AG04450 (cell line): ENCODE measurements at regions not wholly inside any gene's neighbourhood (a gene's known extent, or its start where the extent isn't known, plus 50 kb on each side); places are given as distances from the start of the nearest gene placed in this dataset.

Source experiments
- CTCF ChIA-PET: fragments of 300-600, 350-600 bp; formaldehyde crosslinking; extraction: SDS; loops from one replicate; lab custom pipeline; 2022; ENCODE audit warnings: antibody characterized with exemption, inconsistent platforms; lab: Charles Lee
- POLR2A ChIA-PET: fragments of 350-600 bp; formaldehyde crosslinking; extraction: SDS; loops from one replicate; lab custom pipeline; 2021; ENCODE audit warnings: antibody characterized with exemption, inconsistent platforms; lab: Yijun Ruan, JAX
- DNase-seq: peaks from one replicate; pipeline ENCODE4 v3.0.0-alpha.2; 2011; ENCODE audit warnings: low read depth, low spot score
- H3K27ac ChIP-seq: one replicate; pipeline ENCODE4 v1.5.1; 2012; ENCODE audit warnings: low read depth, low read length, control low read depth
- H3K27me3 ChIP-seq: one replicate; pipeline ENCODE4 v1.6.0; 2012; ENCODE audit warnings: low read length; ENCODE audit not compliant: control insufficient read depth, insufficient read depth
- H3K4me3 ChIP-seq: 2 replicates; pipeline ENCODE4 v1.5.1; 2011; ENCODE audit warnings: mild to moderate bottlenecking, low read depth, low read length, control low read depth
- H3K9me3 ChIP-seq: 2 replicates; pipeline ENCODE4 v1.5.1; 2012; ENCODE audit warnings: low read length; ENCODE audit not compliant: control insufficient read depth, insufficient read depth
- CTCF ChIP-seq: IDR thresholded peaks from 2 replicates; pipeline ENCODE4 v1.5.1; 2011; ENCODE audit warnings: low read depth, low read length, control low read depth, inconsistent platforms

GRCh38 chr5:176719113-176719739 is 71.9 kb downstream of the TSPAN17 start:
- DNase-seq = no peak
- CTCF ChIA-PET = no interaction called here
- Histone ChIP-seq H3K9me3 (peaks cover 6% of the 10 kb centered on the region), H3K27me3 (peaks cover 38% of the 10 kb centered on the region), H3K27ac (no peak overlapping the region), H3K4me3 (no peak overlapping the region)
- TF ChIP-seq CTCF = no peak
- POLR2A ChIA-PET = no interaction called here

- H3K27ac ChIP-seq = no peak overlapping the region
- CTCF ChIA-PET = no interaction called here
- no peak for TF ChIP-seq CTCF
- POLR2A ChIA-PET = no interaction called here
- no peak overlapping the region for H3K4me3 ChIP-seq
- DNase-seq = no peak
- peaks cover 53% of the 10 kb centered on the region for H3K27me3 ChIP-seq
- peaks cover 3% of the 10 kb centered on the region; the same call in 1 of the 2 replicates for H3K9me3 ChIP-seq
Observed at GRCh38 chr5:176721509-176721908, 74.2 kb downstream of the TSPAN17 start.

GRCh38 chr5:176722757-176723156 is 75.5 kb downstream of the TSPAN17 start:
- H3K27me3 ChIP-seq = peaks cover 54% of the 10 kb centered on the region
- H3K9me3 ChIP-seq = peaks cover 3% of the 10 kb centered on the region; the same call in 1 of the 2 replicates
- ChIA-PET CTCF (no interaction called here), POLR2A (no interaction called here)
- H3K4me3 ChIP-seq = no peak overlapping the region
- H3K27ac ChIP-seq = no peak overlapping the region
- no peak for DNase-seq
- TF ChIP-seq CTCF = no peak

GRCh38 chr5:176723440-176723839 is 76.2 kb downstream of the TSPAN17 start:
- POLR2A ChIA-PET = no interaction called here
- Histone ChIP-seq H3K27me3 (peaks cover 54% of the 10 kb centered on the region), H3K4me3 (no peak overlapping the region), H3K9me3 (peaks cover 3% of the 10 kb centered on the region; the same call in 1 of the 2 replicates), H3K27ac (no peak overlapping the region)
- DNase-seq = no peak
- CTCF ChIA-PET = no interaction called here
- no peak for TF ChIP-seq CTCF

GRCh38 chr5:176724472-176724871 is 77.2 kb downstream of the TSPAN17 start:
- Histone ChIP-seq H3K27me3 (peaks cover 57% of the 10 kb centered on the region), H3K27ac (no peak overlapping the region), H3K9me3 (peaks cover 3% of the 10 kb centered on the region; the same call in 1 of the 2 replicates), H3K4me3 (no peak overlapping the region)
- no peak for DNase-seq
- CTCF ChIA-PET = interaction anchor here (0.6 kb wide), 1 partner anchor 1655 kb away, joined by 3 read pairs; no protein-coding TSS in a partner anchor
- no peak for TF ChIP-seq CTCF
- POLR2A ChIA-PET = interaction anchor here (0.6 kb wide), 1 partner anchor 666 kb away, joined by 3 read pairs; no protein-coding TSS in a partner anchor
